Choroid plexus epithelial cell (primary cell): ENCODE measurements at regions not wholly inside any gene's neighbourhood (a gene's known extent, or its start where the extent isn't known, plus 50 kb on each side); places are given as distances from the start of the nearest gene placed in this dataset.

Experiments
- DNase-seq: peaks from one replicate; pipeline ENCODE4 v3.0.0-alpha.2; 2010; ENCODE audit warnings: low read depth
- H3K4me3 ChIP-seq: 2 replicates; pipeline ENCODE4 v1.5.1; 2011; ENCODE audit warnings: low read depth, mild to moderate bottlenecking, control low read depth, low read length, moderate library complexity
- CTCF ChIP-seq: conservative IDR thresholded peaks from 2 replicates; pipeline ENCODE4 v1.5.1; 2011; ENCODE audit warnings: low read depth, mild to moderate bottlenecking, control low read depth, inconsistent platforms, low read length, moderate library complexity

- peak; percentile 59 for DNase-seq
- TF ChIP-seq CTCF = no peak
- no peak overlapping the region for H3K4me3 ChIP-seq
These were observed 50.5 kb upstream of the NT5C1B start for GRCh38 chr2:18639756-18640453.
